ENCODE measurements at regions not wholly inside any gene's neighbourhood (a gene's known extent, or its start where the extent isn't known, plus 50 kb on each side); places are given as distances from the start of the nearest gene placed in this dataset.

GRCh38 chr6:53744321-53744720 lies 50.5 kb upstream of the LRRC1 start:
- TF ChIP-seq, protein P1, sequence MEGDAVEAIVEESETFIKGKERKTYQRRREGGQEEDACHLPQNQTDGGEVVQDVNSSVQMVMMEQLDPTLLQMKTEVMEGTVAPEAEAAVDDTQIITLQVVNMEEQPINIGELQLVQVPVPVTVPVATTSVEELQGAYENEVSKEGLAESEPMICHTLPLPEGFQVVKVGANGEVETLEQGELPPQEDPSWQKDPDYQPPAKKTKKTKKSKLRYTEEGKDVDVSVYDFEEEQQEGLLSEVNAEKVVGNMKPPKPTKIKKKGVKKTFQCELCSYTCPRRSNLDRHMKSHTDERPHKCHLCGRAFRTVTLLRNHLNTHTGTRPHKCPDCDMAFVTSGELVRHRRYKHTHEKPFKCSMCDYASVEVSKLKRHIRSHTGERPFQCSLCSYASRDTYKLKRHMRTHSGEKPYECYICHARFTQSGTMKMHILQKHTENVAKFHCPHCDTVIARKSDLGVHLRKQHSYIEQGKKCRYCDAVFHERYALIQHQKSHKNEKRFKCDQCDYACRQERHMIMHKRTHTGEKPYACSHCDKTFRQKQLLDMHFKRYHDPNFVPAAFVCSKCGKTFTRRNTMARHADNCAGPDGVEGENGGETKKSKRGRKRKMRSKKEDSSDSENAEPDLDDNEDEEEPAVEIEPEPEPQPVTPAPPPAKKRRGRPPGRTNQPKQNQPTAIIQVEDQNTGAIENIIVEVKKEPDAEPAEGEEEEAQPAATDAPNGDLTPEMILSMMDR (conservative IDR thresholded peaks at IDR 0.05; ENCODE audit: low read depth, low read length) = no peak
- TF ChIP-seq EZH2 (IDR thresholded peaks at IDR 0.05; ENCODE audit: borderline replicate concordance, low read depth, low read length, poor library complexity, severe bottlenecking) = no peak
